Mesodermal cell (in vitro differentiated cells): ENCODE measurements at regions not wholly inside any gene's neighbourhood (a gene's known extent, or its start where the extent isn't known, plus 50 kb on each side); places are given as distances from the start of the nearest gene placed in this dataset.
A peak's percentile ranks its signal among the peaks of the same experiment; 100 is the strongest.
"Not testable (repeated sequence)": the region's sequence is repeated elsewhere in the genome, so short reads cannot be mapped to it uniquely, and the experiment has no call there.

Experiments used
- H3K27ac ChIP-seq: 2 replicates; pipeline ENCODE4 v1.7.0; 2013; ENCODE audit warnings: mild to moderate bottlenecking, low read depth, low read length, moderate library complexity; ENCODE audit not compliant: severe bottlenecking
- H3K36me3 ChIP-seq: 2 replicates; pipeline ENCODE4 v1.7.1; 2013; ENCODE audit warnings: mild to moderate bottlenecking, low read length, moderate library complexity; ENCODE audit not compliant: control insufficient read depth, insufficient read depth
- H3K4me1 ChIP-seq: one replicate; pipeline ENCODE4 v1.7.1; 2013; ENCODE audit warnings: mild to moderate bottlenecking, low read length; ENCODE audit not compliant: insufficient read depth, control insufficient read depth, poor library complexity, severe bottlenecking
- H3K4me3 ChIP-seq: 2 replicates; pipeline ENCODE4 v1.7.0; 2013; ENCODE audit warnings: low read length, control low read depth, mild to moderate bottlenecking; ENCODE audit not compliant: insufficient read depth, poor library complexity, severe bottlenecking; ENCODE audit errors: extremely low read depth
- H3K9me3 ChIP-seq: 2 replicates; pipeline ENCODE4 v1.7.1; 2013; ENCODE audit warnings: mild to moderate bottlenecking, low read length, moderate library complexity; ENCODE audit not compliant: control insufficient read depth
- WGBS, 2 experiments: methylation state at CpG; one replicate each; pipeline ENCODE4 v1.1.5; 2013; ENCODE audit warnings: missing lambda C conversion rate in 2 of 2; ENCODE audit not compliant: insufficient coverage in 2 of 2; 5-methylcytosine and 5-hydroxymethylcytosine counted together

DNA sequence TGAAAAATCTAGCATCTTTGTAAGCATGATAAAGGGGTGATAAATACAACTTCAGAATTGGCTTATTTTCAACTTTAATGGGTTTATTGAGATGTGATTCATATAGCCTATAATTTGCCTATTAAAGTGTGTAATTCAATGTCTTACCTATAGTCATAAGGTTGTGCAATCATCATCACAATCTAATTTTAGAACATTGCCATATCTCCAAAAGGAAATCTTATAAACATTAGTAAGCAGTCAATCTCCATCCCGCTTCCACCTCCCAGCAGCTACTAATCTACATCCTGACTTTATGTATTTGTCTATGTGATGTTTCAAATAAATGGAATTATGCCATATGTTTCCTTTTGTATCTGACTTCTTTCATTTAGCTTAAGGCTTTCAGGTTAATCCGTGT is 145.2 kb upstream of the KLHL1 start:
- Histone ChIP-seq H3K9me3 (peaks cover 6% of the 10 kb centered on the region), H3K36me3 (no peaks in the 10 kb centered on the region), H3K27ac (no peak overlapping the region), H3K4me3 (no peak overlapping the region), H3K4me1 (peaks cover 8% of the 10 kb centered on the region)
- WGBS, 2 experiments: no CpG with 5 or more reads among the region's 2 CpGs

DNA sequence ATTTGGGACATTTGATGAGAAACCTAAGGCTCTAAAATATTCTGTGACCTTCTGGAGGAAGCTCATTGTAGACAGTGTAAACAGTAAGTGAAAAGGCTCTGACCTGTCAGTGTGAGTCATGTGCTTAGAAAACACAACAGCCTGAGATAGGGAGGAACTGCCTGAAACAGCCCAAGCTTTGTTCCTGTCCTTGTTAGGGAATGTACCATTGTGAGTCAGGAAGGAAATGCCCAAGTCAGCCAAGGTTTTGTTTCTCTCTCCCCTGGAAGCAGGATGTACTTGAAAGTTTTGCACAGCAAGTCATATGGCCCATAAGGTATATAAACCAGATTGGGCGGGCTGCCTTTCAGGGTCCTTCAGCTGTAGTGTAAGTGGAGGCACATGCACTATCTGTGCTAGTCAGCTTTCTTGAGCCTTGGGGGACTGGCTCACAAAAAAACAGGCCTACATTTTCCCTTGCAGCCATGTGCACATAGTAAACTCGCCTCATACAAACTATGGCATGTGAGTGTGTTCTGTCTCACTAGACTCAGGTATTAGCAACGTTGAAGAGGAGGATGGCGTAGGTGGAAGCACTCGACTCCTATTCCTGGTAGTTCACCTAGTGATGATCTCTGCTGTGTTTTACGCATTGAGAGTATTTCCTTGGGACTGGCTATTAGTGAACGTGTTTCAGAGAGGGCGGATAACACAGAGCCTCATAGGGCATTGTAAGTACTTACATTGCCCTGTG is 141.2 kb upstream of the KLHL1 start:
- Histone ChIP-seq H3K27ac (peak overlapping the region; percentile 73), H3K4me1 (peaks cover 13% of the 10 kb centered on the region), H3K36me3 (no peaks in the 10 kb centered on the region), H3K4me3 (no peak overlapping the region), H3K9me3 (peaks cover 6% of the 10 kb centered on the region)
- WGBS, 2 experiments: 91 to 97% methylated on average over 5 to 6 of the region's 8 CpGs

DNA sequence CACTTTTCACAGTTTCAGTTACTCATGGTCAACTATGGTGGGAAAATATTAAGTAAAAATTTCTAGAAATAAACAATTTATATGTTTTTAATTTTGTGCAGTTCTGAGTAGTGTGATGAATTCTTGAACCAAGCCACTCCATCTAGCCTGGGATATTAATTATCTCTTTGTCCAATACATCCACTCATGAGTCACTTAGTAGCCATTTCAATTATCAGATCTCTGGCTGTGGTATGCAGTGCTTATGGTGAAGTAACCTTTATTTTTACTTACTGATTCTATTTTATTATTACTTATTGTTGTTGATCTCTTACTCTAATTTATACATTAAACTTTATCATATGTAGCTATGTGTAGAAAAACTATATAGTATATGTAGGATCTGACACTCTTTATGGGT is 128.9 kb upstream of the KLHL1 start:
- Histone ChIP-seq H3K4me1 (no peaks in the 10 kb centered on the region), H3K36me3 (no peaks in the 10 kb centered on the region), H3K4me3 (no peak overlapping the region), H3K27ac (no peak overlapping the region), H3K9me3 (no peaks in the 10 kb centered on the region)

DNA sequence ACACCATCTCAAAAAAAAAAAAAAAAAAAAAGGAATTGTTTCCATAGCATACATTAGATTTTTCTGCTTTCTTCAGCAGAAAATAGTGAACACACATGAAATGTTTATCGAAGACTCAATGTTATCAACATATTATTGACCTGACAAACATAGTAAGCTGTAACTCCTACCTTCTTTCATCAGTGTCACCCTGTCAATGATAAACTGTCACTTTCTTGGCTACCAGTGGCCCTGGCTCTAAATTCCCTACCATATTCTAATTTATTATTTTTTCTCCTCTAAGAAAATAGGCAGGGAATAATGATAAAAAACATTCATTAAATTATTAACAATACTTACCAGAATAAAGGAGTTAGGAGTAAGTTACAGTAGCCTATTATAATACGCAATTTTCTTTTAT is 127.3 kb upstream of the KLHL1 start:
- Histone ChIP-seq H3K4me3 (no peak overlapping the region), H3K27ac (no peak overlapping the region), H3K4me1 (no peaks in the 10 kb centered on the region), H3K36me3 (no peaks in the 10 kb centered on the region), H3K9me3 (no peaks in the 10 kb centered on the region)
- 83 to 94% methylated on average over 1 of the region's 2 CpGs for WGBS, 2 experiments

DNA sequence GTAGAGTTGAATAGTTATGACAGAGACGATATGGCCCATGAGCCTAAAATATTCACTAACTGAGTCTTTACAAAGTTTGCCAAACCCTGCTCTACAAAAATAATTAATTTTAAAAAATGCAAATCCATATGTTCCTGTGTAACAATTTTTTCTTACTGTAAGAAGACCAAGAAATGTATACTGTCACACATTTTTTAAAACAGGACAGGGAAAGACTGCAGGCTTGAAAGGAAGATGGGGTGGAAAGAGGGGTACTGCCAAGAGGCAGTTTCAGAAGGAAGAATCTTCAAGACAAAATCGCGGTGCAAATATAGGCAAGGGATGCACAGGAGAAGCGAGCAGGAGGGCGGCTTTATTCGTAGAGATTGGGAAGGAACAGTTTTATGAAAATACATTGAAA is 115.7 kb upstream of the KLHL1 start:
- Histone ChIP-seq H3K36me3 (no peaks in the 10 kb centered on the region), H3K4me1 (no peaks in the 10 kb centered on the region), H3K27ac (no peak overlapping the region), H3K4me3 (no peak overlapping the region), H3K9me3 (no peaks in the 10 kb centered on the region)
- whole genome bisulfite sequencing, 2 experiments: 94 to 100% methylated on average over 2 to 3 of the region's 6 CpGs

DNA sequence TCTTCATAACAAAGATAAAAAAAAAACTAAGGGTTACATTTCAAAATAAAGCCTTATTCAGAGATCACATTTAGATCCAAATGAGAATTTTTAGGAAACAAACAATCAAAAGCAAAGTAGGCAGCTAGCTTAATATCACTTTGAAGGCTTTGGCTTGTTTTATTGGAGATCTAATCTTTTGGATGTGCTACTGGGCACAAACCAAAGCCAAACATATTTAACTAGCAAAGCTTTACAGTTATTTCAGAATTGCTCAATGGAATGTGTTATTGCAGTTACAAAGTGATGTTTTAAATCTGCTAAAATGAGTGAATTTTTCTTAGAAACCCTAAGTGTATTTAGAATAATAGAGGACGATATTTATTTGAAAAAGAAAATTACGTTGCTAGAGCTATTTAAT is 114.7 kb upstream of the KLHL1 start:
- no peaks in the 10 kb centered on the region for H3K36me3 ChIP-seq
- no peaks in the 10 kb centered on the region for H3K4me1 ChIP-seq
- H3K27ac ChIP-seq: no peak overlapping the region
- H3K9me3 ChIP-seq: no peaks in the 10 kb centered on the region
- WGBS, 2 experiments: no CpG with 5 or more reads among the region's 2 CpGs
- no peak overlapping the region for H3K4me3 ChIP-seq

DNA sequence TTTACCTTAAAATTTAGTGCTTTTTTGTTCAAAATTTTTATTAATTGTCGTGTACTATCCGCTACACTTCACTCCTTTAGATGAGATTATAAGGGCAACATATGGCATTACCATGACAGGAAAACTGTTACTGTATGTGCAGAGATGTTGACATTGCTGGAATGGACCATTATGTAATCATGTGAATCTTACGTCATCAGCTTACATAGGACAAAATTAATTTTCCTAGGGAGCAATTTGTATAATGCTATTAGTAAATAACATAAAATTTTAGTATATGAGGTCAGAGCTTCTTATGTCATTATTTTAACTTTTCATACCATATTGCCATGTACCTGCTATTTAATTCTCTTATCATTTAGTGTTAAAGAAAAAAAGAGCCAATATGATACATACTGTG is 110.4 kb upstream of the KLHL1 start:
- WGBS, 2 experiments: no CpG with 5 or more reads among the region's 3 CpGs
- H3K36me3 ChIP-seq: no peaks in the 10 kb centered on the region
- H3K4me1 ChIP-seq: no peaks in the 10 kb centered on the region
- no peak overlapping the region for H3K27ac ChIP-seq
- H3K4me3 ChIP-seq: no peak overlapping the region
- no peaks in the 10 kb centered on the region for H3K9me3 ChIP-seq

DNA sequence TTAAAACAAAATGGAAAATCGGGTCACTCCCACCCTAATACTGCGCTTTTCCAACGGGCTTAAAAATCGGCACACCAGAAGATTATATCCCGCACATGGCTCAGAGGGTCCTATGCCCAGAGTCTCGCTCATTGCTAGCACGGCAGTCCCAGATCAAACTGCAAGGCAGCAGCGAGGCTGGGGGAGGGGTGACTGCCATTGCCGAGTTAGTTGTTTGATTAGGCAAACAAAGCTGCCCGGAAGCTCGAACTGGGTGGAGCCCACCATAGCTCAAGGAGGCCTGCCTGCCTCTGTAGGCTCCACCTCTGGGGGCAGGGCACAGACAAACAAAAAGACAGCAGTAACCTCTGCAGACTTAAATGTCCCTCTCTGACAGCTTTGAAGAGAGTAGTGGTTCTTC is 100.7 kb upstream of the KLHL1 start:
- H3K4me3 ChIP-seq, H3K9me3 ChIP-seq, H3K36me3 ChIP-seq, H3K27ac ChIP-seq, H3K4me1 ChIP-seq: not testable (repeated sequence)
- 83 to 88% methylated on average over 1 to 4 of the region's 11 CpGs for WGBS, 2 experiments

DNA sequence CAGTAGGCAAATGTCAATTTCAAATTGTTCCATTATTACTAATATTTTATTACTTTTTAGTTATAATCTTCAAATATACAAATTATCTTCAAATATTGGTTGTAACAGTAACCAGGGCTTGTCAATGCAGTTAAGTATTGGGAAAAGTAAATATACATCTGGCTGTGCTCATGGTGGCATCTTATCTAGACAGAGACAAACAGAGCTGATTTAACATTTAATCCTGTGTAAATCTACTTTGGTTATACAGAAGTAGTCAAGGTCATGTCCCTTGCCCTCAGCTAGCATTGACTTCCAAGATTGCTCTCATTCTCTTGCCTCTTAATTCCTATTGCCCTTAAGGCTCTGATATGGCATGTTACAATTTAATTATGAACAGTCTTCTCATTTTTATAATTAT is 98.4 kb upstream of the KLHL1 start:
- Histone ChIP-seq H3K9me3 (peaks cover 9% of the 10 kb centered on the region), H3K4me3 (no peak overlapping the region), H3K27ac (no peak overlapping the region), H3K4me1 (no peaks in the 10 kb centered on the region), H3K36me3 (no peaks in the 10 kb centered on the region)

DNA sequence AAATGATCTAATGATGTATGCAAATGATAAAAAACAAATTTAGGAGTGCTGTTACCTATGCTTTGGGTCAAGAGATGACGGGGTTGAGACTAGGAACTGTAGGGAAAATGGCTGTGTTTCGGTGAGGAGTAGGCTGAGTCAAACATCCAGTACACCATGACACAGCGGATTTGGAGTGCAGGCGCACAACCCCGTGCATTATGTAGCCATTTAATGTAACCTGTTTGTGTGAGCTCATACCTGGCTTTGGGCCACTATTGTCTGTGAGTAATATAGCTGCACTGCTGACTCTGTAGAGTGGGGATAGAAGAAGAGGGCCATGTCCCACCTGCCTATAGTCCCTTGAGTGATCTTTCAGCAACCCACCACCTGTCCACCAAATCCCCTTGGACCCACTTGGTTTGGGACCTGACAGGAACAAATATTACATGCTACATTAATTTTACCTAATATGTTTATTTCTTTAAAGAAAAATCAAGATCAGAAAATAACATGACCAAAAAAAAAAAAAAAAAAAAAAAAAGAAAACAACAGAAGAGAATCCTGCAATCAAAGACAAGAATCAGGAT is 95.5 kb upstream of the KLHL1 start:
- Histone ChIP-seq H3K27ac (no peak overlapping the region), H3K4me1 (no peaks in the 10 kb centered on the region), H3K9me3 (peaks cover 7% of the 10 kb centered on the region), H3K4me3 (no peak overlapping the region), H3K36me3 (no peaks in the 10 kb centered on the region)
- 89% methylated on average over 5 of the region's 5 CpGs for WGBS, 2 experiments

DNA sequence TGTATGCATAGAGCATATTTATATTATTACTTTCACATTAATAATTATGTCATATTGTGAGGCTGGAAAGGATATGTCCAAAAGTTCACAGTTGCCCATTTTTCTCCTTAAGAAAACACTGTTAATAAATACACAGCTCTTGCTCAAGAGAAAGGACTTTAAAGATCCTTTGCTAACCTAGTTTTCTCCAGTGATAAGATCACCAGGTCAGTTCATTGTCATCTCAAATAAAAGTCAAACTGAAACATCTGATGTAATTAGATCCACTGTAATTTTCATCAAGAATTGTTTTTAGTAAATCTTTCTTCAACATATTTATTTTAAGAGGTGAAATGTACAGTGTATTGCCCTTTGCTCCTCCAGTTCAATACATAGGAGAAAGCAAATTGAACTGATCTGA is 82.8 kb upstream of the KLHL1 start:
- no peak overlapping the region for H3K27ac ChIP-seq
- no peak overlapping the region for H3K4me3 ChIP-seq
- no peaks in the 10 kb centered on the region for H3K36me3 ChIP-seq
- H3K4me1 ChIP-seq: no peaks in the 10 kb centered on the region
- H3K9me3 ChIP-seq: no peaks in the 10 kb centered on the region
